Urothelium cell line (cell line): ENCODE measurements at regions not wholly inside any gene's neighbourhood (a gene's known extent, or its start where the extent isn't known, plus 50 kb on each side); places are given as distances from the start of the nearest gene placed in this dataset.

Source experiments
- DNase-seq: peaks from one replicate; pipeline ENCODE4 v3.0.0; 2011; ENCODE audit warnings: low spot score, mixed read lengths
- FAIRE-seq: peaks from 2 replicates; lab custom pipeline; 2011; peaks lifted over from hg19 to GRCh38; lab: Jason Lieb, UNC

GRCh38 chr3:184659797-184660301, 52.0 kb downstream of the MAGEF1 start:
- peak; percentile 85 for FAIRE-seq
- peak; percentile 81 for DNase-seq

GRCh38 chr3:184658223-184658928, 53.5 kb downstream of the MAGEF1 start:
- FAIRE-seq (no peak), DNase-seq (no peak)

GRCh38 chr3:184656829-184657681, 54.8 kb downstream of the MAGEF1 start:
- peak; percentile 80 for DNase-seq
- peak; percentile 78 for FAIRE-seq

- no peak for DNase-seq
- no peak for FAIRE-seq
Measured at GRCh38 chr3:184656458-184656828, 55.4 kb downstream of the MAGEF1 start.

GRCh38 chr3:184655597-184655996, 56.3 kb downstream of the MAGEF1 start:
- DNase-seq (no peak), FAIRE-seq (no peak)

GRCh38 chr3:184654375-184654774, 57.5 kb downstream of the MAGEF1 start:
- FAIRE-seq: no peak
- no peak for DNase-seq

- peak; percentile 74 for DNase-seq
- peak; percentile 67 for FAIRE-seq
Measured at GRCh38 chr3:184652465-184652864, 59.4 kb downstream of the MAGEF1 start.

- DNase-seq (peak; percentile 54), FAIRE-seq (no peak)
Measured at GRCh38 chr3:184651904-184652303, 60.0 kb downstream of the MAGEF1 start.

GRCh38 chr3:184648636-184649035, 63.2 kb downstream of the MAGEF1 start:
- no peak for FAIRE-seq

GRCh38 chr3:184647405-184647936, 64.4 kb downstream of the MAGEF1 start:
- FAIRE-seq (no peak), DNase-seq (no peak)

More at GRCh38 chr3:184648636-184649035, 63.2 kb downstream of the MAGEF1 start:
- DNase-seq: no peak

- FAIRE-seq (no peak), DNase-seq (no peak)
Measured at GRCh38 chr3:184645336-184645735, 66.5 kb downstream of the MAGEF1 start.

GRCh38 chr3:184643442-184643841, 68.4 kb downstream of the MAGEF1 start:
- DNase-seq (no peak), FAIRE-seq (peak; percentile 50)

- FAIRE-seq (no peak), DNase-seq (no peak)
Measured at GRCh38 chr3:184642631-184643285, 69.1 kb downstream of the MAGEF1 start.

- DNase-seq: no peak
- no peak for FAIRE-seq
Measured at GRCh38 chr3:184641430-184641829, 70.4 kb downstream of the MAGEF1 start.

- DNase-seq: no peak
- FAIRE-seq: no peak
Measured at GRCh38 chr3:184639351-184639750, 72.5 kb downstream of the MAGEF1 start.

GRCh38 chr3:184637705-184638104, 74.2 kb downstream of the MAGEF1 start:
- DNase-seq (no peak), FAIRE-seq (no peak)

GRCh38 chr3:184636741-184637316, 75.0 kb downstream of the MAGEF1 start:
- FAIRE-seq (no peak), DNase-seq (peak; percentile 78)

GRCh38 chr3:184635774-184636173, 74.2 kb downstream of the EPHB3 start:
- DNase-seq (no peak), FAIRE-seq (no peak)

- no peak for FAIRE-seq
- DNase-seq: peak; percentile 57
Measured at GRCh38 chr3:184635126-184635525, 73.5 kb downstream of the EPHB3 start.

- no peak for FAIRE-seq
- DNase-seq: no peak
Measured at GRCh38 chr3:184633237-184633579, 71.6 kb downstream of the EPHB3 start.
